Activated naive CD4-positive, alpha-beta T cell treated with anti-CD3 and anti-CD28 coated beads, Interleukin-2, amount 50 U/mL, for 24 hours (primary cell): ENCODE measurements at regions not wholly inside any gene's neighbourhood (a gene's known extent, or its start where the extent isn't known, plus 50 kb on each side); places are given as distances from the start of the nearest gene placed in this dataset.

Experiments used
- H3K27ac Mint-ChIP-seq: one replicate; pipeline ENCODE4 v1.8.0; 2021; ENCODE audit warnings: mild to moderate bottlenecking, mixed read lengths
- H3K27me3 Mint-ChIP-seq: one replicate; pipeline ENCODE4 v1.8.0; 2021; ENCODE audit warnings: mixed read lengths
- H3K36me3 Mint-ChIP-seq: one replicate; pipeline ENCODE4 v1.8.0; 2021; ENCODE audit warnings: mixed read lengths
- H3K4me1 Mint-ChIP-seq: one replicate; pipeline ENCODE4 v1.8.0; 2021; ENCODE audit warnings: mixed read lengths
- H3K4me3 Mint-ChIP-seq: one replicate; pipeline ENCODE4 v1.8.0; 2021; ENCODE audit warnings: mild to moderate bottlenecking, mixed read lengths
- H3K9me3 Mint-ChIP-seq: one replicate; pipeline ENCODE4 v1.8.0; 2021; ENCODE audit warnings: mixed read lengths

DNA sequence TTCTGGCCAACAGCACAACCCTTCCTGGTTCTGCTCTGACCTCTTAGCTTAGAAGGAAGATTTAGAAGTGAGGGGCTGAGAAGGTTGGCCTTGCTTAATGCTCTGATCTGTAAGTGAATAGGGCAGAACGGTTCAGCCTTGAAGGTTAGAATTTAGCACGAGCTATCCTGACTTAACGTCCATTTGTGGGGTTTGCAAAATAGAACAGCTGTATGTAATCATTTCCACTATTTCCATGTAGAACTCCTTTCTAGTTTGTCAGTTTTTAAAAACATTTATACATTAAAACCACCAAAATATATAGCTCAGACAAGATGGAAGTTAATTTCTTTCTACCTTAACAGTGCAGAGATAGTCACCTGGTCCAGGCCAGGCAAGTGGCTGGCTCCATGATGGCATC, 89.9 kb downstream of the TBX19 start:
- no peaks in the 10 kb centered on the region for H3K27me3 Mint-ChIP-seq
- H3K9me3 Mint-ChIP-seq = no peaks in the 10 kb centered on the region
- H3K27ac Mint-ChIP-seq = no peak overlapping the region
- H3K4me1 Mint-ChIP-seq = no peaks in the 10 kb centered on the region
- no peaks in the 10 kb centered on the region for H3K36me3 Mint-ChIP-seq
- no peak overlapping the region for H3K4me3 Mint-ChIP-seq

DNA sequence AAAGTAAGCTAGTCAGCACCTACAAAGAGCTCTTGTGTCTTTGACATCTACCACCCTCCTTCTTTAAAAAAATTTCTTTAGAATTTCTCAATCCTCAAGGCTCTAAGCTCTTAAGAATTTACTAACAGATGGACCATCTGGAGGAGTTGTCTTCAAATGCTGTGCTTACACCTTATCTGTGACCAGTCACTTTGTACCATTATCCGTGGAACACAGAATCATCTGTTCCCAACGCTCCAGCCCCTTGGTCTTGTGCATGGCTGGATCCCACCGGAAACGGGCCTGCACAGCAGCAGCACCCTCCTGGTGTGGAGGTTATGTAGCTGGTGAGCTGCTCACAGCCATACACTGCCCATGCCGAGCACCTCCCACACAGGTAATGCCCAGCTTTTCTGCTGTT, 89.0 kb downstream of the TBX19 start:
- Mint-ChIP-seq H3K4me1 (no peaks in the 10 kb centered on the region), H3K27me3 (peaks cover 1% of the 10 kb centered on the region), H3K27ac (no peak overlapping the region), H3K9me3 (no peaks in the 10 kb centered on the region), H3K4me3 (no peak overlapping the region), H3K36me3 (no peaks in the 10 kb centered on the region)

DNA sequence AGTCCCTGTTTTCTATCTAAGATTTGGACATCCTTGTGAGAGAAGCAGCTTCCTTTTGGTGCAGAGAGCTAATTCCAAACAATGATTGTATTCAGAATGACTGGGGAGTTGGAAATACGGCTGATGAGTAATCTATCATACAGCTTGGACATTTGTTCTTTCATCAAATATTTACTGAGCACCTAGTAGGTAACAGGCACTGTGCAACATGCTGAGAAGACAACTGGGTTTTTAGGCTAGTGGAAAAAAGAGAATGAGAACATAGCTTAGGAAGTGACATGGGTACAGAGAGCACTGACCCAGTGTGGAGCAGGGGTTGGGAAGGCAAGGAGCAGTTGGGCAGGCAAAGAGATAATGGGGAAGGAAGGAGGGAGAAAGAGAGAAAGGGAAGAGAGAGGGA, 87.5 kb downstream of the TBX19 start:
- H3K4me1 Mint-ChIP-seq = peaks cover 6% of the 10 kb centered on the region
- no peak overlapping the region for H3K4me3 Mint-ChIP-seq
- H3K27ac Mint-ChIP-seq = no peak overlapping the region

DNA sequence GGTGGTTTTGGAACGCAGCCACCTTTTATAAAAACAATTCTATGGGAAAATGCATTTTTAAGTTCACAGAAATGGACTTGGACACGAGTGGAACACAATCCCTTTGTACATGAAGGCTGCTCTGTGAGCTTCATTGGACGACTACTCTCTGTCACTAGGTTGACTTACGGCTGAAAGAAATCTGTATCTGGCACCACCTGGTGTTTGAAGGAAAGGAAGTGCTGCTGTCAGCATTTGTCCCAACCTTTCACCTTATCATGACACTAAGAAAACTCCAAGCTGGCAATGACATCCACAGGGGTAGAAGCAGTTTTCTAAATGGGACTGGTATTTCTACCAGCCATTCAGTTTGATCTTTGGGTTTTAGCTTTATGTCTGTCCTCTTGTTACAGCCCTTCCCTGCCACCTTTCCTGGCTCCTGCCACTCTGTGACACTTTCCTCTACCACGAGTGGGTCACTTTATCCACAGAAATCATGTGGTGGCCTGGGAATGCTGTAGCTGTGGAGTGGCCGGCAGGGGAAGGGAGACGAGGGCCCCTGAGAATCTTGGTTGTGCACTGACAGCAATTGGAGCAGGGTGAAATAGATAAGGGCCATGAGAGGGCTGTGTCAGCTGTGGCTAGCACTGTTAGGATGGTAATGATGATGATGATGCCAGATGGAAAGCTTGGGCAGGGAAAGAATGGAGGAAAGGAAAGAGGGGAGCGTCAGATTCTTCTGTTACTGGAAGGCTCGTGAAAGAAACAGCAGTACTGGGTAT, 85.2 kb downstream of the TBX19 start:
- peaks cover 1% of the 10 kb centered on the region for H3K27me3 Mint-ChIP-seq
- no peak overlapping the region for H3K4me3 Mint-ChIP-seq
- no peaks in the 10 kb centered on the region for H3K9me3 Mint-ChIP-seq
- H3K36me3 Mint-ChIP-seq = no peaks in the 10 kb centered on the region
- H3K4me1 Mint-ChIP-seq = peaks cover 18% of the 10 kb centered on the region
- no peak overlapping the region for H3K27ac Mint-ChIP-seq

More for the DNA sequence above, 87.5 kb downstream of the TBX19 start:
- H3K27me3 Mint-ChIP-seq = peaks cover 1% of the 10 kb centered on the region
- H3K36me3 Mint-ChIP-seq = no peaks in the 10 kb centered on the region
- H3K9me3 Mint-ChIP-seq = no peaks in the 10 kb centered on the region
